RWPE2 (cell line): ENCODE measurements at regions not wholly inside any gene's neighbourhood (a gene's known extent, or its start where the extent isn't known, plus 50 kb on each side); places are given as distances from the start of the nearest gene placed in this dataset.

Source experiments
- ATAC-seq: fragments of 200-7000 bp; cut with Tn5 transposase; 3 replicates; pipeline ENCODE4 v1.9.1; 2021; ENCODE audit warnings: low read depth
- DNase-seq: peaks from one replicate; pipeline ENCODE4 v3.0.0-alpha.2; 2020; ENCODE audit warnings: low spot score
- H3K27ac ChIP-seq: fragments of 450-650 bp; 2 replicates; pipeline ENCODE4 v1.5.1; 2017; ENCODE audit warnings: mild to moderate bottlenecking; ENCODE audit not compliant: poor library complexity, severe bottlenecking
- H3K27me3 ChIP-seq: fragments of 250-450 bp; sonication (Bioruptor Pico); 2 replicates; pipeline ENCODE4 v1.5.1; 2021; ENCODE audit warnings: mild to moderate bottlenecking, moderate library complexity; ENCODE audit not compliant: insufficient read depth, poor library complexity, severe bottlenecking
- H3K36me3 ChIP-seq: fragments of 250-450 bp; sonication (Bioruptor Pico); 2 replicates; pipeline ENCODE4 v1.5.1; 2020; ENCODE audit warnings: low read depth, mild to moderate bottlenecking, moderate library complexity
- H3K4me1 ChIP-seq: fragments of 250-450 bp; sonication (Bioruptor Pico); 2 replicates; pipeline ENCODE4 v1.5.1; 2021; ENCODE audit warnings: mild to moderate bottlenecking, moderate library complexity; ENCODE audit not compliant: insufficient read depth, poor library complexity, severe bottlenecking
- H3K4me3 ChIP-seq: fragments of 250-450 bp; sonication (Bioruptor Pico); 2 replicates; pipeline ENCODE4 v1.5.1; 2021; ENCODE audit warnings: mild to moderate bottlenecking, moderate library complexity; ENCODE audit not compliant: severe bottlenecking
- H3K9me3 ChIP-seq: fragments of 250-450 bp; sonication (Bioruptor Pico); 2 replicates; pipeline ENCODE4 v1.5.1; 2021; ENCODE audit warnings: mild to moderate bottlenecking, moderate library complexity; ENCODE audit not compliant: severe bottlenecking
- CTCF ChIP-seq: fragments of 450-650 bp; IDR thresholded peaks from one replicate; pipeline ENCODE4 v1.5.1; 2017; ENCODE audit warnings: mild to moderate bottlenecking, moderate library complexity; ENCODE audit not compliant: poor library complexity, severe bottlenecking

DNA sequence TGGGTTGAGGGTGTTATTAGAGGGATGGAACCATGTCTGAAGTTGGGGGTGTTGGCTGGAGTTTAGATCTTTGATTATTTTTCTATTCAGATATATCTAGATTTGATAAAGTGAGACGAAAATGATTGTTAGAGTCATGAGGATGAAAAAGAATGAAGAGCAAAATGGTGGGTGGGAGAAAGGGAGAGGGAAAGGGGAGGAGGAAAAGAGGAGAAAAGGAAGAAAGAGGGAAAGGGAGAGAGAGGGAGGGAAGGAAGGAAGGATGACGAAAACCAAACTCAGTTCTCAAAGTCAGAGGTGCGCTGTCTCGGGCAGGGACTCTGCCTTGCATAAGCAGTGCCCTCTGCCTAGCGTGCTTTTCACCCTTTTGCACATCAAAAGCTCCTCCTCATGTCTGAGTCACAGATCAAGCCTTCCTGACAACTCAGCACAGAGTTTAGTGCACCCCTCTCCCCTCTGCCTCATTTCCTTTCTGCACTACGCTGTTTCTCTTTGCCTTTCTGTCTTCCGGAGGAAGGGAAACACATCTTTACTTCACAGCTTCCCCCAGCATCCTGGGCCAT, 225.8 kb upstream of the PROX1 start:
- no peaks in the 10 kb centered on the region for H3K4me1 ChIP-seq
- H3K9me3 ChIP-seq = no peaks in the 10 kb centered on the region
- no peaks in the 10 kb centered on the region for H3K27me3 ChIP-seq
- H3K36me3 ChIP-seq = no peaks in the 10 kb centered on the region
- H3K4me3 ChIP-seq = no peak overlapping the region
- DNase-seq = no peak
- no peak overlapping the region for H3K27ac ChIP-seq
- ATAC-seq = peak; percentile 29; the same call in 1 of the 3 replicates
- no peak for TF ChIP-seq CTCF

DNA sequence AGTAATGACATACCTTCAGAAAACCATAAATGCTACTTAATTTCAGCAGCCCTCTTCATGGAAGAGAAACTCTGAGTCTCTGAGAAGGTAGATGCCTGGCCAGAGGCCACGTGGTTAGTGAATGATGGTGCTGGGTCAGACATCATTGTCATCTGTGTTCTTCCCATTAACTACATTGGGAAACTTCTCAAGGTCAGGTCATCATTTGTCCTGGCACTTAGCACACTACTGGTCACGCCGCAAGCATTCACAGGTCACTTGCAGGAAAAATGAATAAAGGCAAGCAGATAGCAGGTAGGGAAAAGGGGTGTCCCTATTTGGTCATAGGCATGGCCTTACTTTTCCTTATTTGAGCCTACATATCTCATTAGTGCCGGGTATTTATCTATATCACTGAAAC, 220.1 kb upstream of the PROX1 start:
- ATAC-seq (no peak), DNase-seq (no peak)
- Histone ChIP-seq H3K36me3 (no peaks in the 10 kb centered on the region), H3K9me3 (no peaks in the 10 kb centered on the region), H3K4me1 (no peaks in the 10 kb centered on the region), H3K4me3 (no peak overlapping the region), H3K27me3 (no peaks in the 10 kb centered on the region), H3K27ac (no peak overlapping the region)
- TF ChIP-seq CTCF = no peak

- no peak for ATAC-seq
These were observed 215.4 kb upstream of the PROX1 start for GRCh38 chr1:213772128-213773063.

DNA sequence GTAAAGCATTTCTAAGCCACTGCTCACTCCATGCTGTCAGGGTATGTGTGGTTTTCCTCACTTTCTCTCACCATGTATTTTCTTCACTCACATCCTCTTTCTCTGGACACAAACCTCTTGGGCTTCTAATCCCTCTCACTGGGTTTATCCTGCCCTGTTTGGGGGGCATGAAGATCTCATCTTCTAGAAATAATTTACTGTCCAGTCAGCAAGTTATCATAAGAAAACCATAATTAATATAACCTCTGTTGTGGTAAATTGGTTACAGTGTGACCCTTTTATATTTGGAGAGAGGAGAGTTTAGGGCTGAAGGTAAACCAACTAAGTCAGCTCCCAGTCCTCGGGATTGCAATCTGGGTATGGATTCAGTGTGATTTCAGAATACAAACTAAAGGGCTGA, 213.8 kb upstream of the PROX1 start:
- ATAC-seq = no peak
- no peaks in the 10 kb centered on the region for H3K4me1 ChIP-seq
- no peaks in the 10 kb centered on the region for H3K27me3 ChIP-seq
- no peak for DNase-seq
- TF ChIP-seq CTCF = no peak
- no peak overlapping the region for H3K27ac ChIP-seq
- H3K36me3 ChIP-seq = no peaks in the 10 kb centered on the region
- H3K9me3 ChIP-seq = no peaks in the 10 kb centered on the region
- H3K4me3 ChIP-seq = no peak overlapping the region

More at GRCh38 chr1:213772128-213773063, 215.4 kb upstream of the PROX1 start:
- no peak for TF ChIP-seq CTCF
- H3K27me3 ChIP-seq = no peaks in the 10 kb centered on the region
- no peak overlapping the region for H3K27ac ChIP-seq
- no peak for DNase-seq
- no peaks in the 10 kb centered on the region for H3K4me1 ChIP-seq
- H3K4me3 ChIP-seq = no peak overlapping the region
- H3K36me3 ChIP-seq = no peaks in the 10 kb centered on the region
- H3K9me3 ChIP-seq = no peaks in the 10 kb centered on the region

DNA sequence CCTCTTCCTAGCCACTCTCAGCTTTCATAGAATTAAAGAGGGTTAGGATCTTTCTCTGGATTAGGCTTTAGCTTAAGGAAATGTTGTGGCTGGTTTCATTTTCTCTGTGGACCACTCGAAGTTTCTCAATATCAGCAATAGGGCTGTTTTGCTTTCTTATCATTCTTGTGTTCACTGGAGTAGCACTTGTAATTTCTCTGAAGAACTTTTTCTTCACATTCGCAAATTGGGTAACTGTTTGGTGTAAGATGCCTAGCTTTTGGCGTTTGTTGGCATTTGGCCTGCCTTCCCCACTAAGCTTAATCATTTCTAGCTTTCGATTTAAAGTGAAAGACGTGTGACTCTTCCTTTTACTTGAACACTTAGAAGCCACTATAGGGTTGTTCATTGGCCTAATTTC, 210.8 kb upstream of the PROX1 start:
- DNase-seq (no peak), ATAC-seq (no peak)
- Histone ChIP-seq H3K4me1 (no peaks in the 10 kb centered on the region), H3K4me3 (no peak overlapping the region), H3K27ac (no peak overlapping the region), H3K36me3 (no peaks in the 10 kb centered on the region), H3K9me3 (no peaks in the 10 kb centered on the region), H3K27me3 (no peaks in the 10 kb centered on the region)
- TF ChIP-seq CTCF = no peak
